ENCODE measurements at regions not wholly inside any gene's neighbourhood (a gene's known extent, or its start where the extent isn't known, plus 50 kb on each side); places are given as distances from the start of the nearest gene placed in this dataset.

DNA sequence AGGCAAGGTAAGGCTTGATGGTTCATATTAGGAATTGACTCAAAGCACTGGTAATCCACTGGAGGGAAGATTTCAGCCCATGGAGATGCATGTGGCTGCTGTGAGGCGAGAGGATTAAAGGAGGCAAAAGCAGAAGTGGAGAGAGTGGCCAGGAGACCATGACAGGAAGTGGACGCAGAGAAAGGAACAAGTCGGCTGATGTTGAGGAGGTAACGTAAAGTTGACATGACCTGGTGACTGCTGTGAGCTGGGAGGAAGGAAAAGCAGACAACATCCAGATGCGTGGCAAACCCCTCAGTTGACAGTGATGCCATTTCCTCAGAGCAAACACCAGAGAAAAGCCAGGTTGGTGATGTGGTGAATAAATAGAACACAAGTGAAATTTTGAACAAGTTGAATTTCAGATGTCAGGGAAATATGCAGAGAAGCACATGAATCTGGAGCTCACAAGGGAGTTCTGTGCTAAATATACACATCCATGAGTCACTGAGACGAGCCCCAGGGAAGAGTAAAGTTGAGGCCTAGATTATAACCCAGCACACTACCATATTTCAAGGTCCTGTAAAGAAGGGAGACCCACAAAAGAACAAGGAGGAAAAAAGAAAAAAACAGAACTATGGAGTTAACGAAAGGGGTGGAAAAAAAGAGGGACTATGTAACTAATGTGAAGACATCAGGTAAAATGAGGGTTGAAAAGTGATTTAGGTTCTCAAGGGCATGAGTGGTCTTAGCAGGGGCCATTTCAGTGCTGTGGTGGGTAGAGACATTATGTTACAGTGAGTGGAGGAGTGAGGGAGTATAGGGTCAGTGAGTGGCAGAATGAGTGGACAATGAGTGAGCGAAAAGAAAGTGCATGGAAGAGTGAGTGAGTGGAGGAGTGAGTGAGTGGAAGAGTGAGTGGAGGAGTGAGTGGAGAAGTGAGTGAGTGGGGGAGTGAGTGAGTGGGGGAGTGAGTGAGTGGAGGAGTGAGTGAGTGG is 61.6 kb upstream of the GZMB start:
- DNase-seq (ENCODE audit: low read depth, low spot score) = no peak
- no peak overlapping the region for H3K4me3 ChIP-seq (ENCODE audit: low read length)

DNA sequence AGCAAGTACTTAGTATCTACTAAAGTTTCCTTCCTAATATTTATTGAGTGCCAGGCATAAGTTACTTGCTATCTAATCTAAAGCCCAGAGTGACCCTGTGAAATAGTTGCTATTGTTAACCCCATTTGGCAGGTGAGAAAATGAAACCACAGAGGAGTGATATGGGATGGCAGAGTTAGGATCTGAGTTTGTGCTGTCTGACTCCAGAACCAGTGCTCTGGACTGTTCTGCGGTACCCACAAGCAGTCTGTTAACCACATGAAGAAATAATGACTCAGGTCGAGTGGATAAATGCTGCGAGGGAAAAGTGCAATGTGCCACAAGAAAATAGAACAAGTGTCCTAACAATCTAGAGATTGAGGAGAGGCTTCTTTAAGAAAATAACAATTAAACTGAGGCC is 60.7 kb upstream of the GZMB start:
- no peak overlapping the region for H3K4me3 ChIP-seq (ENCODE audit: low read length)
- no peak for DNase-seq (ENCODE audit: low read depth, low spot score)

DNA sequence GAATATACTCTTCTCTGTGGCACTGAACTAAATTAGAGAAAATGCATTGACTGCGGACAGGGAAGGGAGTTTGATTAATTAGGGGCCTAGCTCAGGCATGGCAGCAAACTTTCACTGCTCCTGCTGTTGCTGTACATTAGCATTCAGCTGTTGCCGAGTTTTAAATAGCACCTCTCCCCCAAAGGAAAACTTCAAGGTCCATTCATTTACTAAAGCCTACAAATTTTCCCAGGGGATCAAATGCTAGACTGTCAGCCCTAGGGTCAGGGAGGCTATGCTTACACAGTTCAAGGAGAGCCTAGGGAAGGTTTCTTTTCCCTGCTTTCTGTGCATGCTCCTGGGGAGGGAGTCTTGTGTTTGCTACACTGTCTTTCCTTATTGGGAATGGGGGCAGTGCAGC is 60.0 kb upstream of the GZMB start:
- no peak for DNase-seq (ENCODE audit: low read depth, low spot score)
- H3K4me3 ChIP-seq (ENCODE audit: low read length) = no peak overlapping the region

DNA sequence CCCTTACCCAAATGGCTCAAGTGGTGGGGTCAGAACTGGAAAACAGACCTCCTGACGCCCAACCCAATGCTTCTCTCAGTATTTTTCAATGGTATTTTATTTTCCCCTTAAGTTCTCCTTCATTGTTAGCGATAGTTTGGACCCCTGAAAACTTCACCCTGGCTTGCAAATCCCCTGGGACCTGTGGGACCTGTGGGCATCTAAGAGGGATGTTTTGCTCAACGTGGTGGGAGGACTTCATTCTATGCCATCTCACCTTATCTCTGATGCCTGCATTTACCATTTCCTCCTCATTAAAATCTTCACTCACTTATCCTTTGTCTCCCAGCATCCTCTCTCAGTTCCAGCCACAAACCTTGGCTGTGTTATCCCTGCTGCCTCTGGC is 59.4 kb upstream of the GZMB start:
- no peak overlapping the region; the same call in 1 of the 2 replicates for H3K4me3 ChIP-seq (ENCODE audit: low read length)

DNA sequence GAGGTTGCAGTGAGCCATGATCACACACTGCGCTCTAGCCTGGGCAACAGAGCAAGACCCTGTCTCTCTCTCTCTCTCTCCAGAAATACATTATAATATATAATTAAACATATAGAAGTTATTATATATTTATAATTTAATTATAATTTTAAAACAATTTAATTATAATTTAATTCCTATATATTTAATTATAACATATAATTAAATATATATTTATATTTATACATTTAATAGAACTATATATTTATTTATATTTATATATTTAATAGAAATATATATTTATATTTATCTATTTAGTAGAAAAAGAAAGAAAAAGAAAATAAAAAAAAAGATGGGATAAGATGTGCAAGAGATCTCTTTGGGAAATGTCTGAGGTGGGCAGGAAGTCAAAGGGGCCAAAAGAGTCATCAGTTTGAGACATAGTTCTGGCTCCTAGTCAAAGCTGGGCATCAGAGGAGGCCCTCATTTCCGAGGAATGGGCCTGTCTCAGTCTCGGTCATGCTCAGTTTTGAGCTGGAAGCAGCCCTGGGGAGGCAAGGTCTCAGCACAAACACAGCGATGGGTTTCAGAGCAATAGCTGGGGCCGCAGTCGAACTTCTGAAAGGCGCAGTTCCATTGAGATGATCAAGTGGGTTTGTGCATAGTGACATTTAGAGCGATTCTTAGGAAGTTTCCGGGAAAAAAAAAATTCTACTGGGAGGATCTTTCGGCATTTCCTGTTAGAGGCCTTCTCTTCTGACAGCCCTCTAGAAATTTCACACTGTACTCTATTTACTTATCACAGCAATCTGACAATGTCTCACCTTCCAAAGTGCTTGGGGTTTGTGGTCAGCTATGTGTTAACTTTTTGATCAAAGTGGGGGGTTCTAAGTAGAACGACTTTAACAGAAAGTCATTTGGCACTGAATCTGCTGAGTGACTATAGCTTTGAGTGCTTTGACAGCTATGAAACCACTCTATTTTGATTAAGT is 58.7 kb upstream of the GZMB start:
- DNase-seq (ENCODE audit: low read depth, low spot score) = peak; percentile 96

More for the DNA sequence above, 59.4 kb upstream of the GZMB start:
- DNase-seq (ENCODE audit: low read depth, low spot score) = no peak

GRCh38 chr14:24690492-24690891 is 56.5 kb upstream of the GZMB start:
- no peak overlapping the region for H3K4me3 ChIP-seq (ENCODE audit: low read length)
- DNase-seq (ENCODE audit: low read depth, low spot score) = no peak

More for the DNA sequence above, 58.7 kb upstream of the GZMB start:
- H3K4me3 ChIP-seq (ENCODE audit: low read length) = peak overlapping the region; percentile 18

- H3K4me3 ChIP-seq (ENCODE audit: low read length) = no peak overlapping the region
- no peak for DNase-seq (ENCODE audit: low read depth, low spot score)
Measured at GRCh38 chr14:24688030-24688658, 54.2 kb upstream of the GZMB start.

All from Jurkat, Clone E6-1 (cell line).